A673 (cell line): ENCODE measurements at regions not wholly inside any gene's neighbourhood (a gene's known extent, or its start where the extent isn't known, plus 50 kb on each side); places are given as distances from the start of the nearest gene placed in this dataset.

Source experiments
- BruUV-seq: library from RNA; stranded (reverse); fragments of 400-500 nt; replicated peaks from 2 replicates; lab custom pipeline; 2021; lab: Mats Ljungman, UMichigan
- CTCF ChIA-PET: fragments of 300-600 bp; sonication (Branson Sonifier 250); formaldehyde crosslinking; loops from one replicate; lab custom pipeline; 2022; ENCODE audit warnings: antibody characterized with exemption; lab: Charles Lee
- POLR2A ChIA-PET: fragments of 300-600 bp; sonication (Branson Sonifier 250); formaldehyde crosslinking; loops from one replicate; lab custom pipeline; 2022; ENCODE audit warnings: antibody characterized with exemption; ENCODE audit not compliant: low non-redundant PET; lab: Charles Lee
- DNase-seq: peaks from one replicate; pipeline ENCODE4 v3.0.0-alpha.2; 2015; ENCODE audit warnings: low spot score
- H3K27ac ChIP-seq: fragments of 200-600 bp; sonication (generic); 2 replicates; pipeline ENCODE4 v1.5.1; 2016; ENCODE audit warnings: mixed run types, low read depth, mild to moderate bottlenecking, mixed read lengths, antibody characterized with exemption, low read length; ENCODE audit not compliant: poor library complexity, severe bottlenecking
- H3K27me3 ChIP-seq: fragments of 200-600 bp; sonication (generic); replicated peaks from 2 replicates; pipeline ENCODE4 v1.6.1; 2017; ENCODE audit warnings: mixed run types, low read depth, mild to moderate bottlenecking, mixed read lengths, antibody characterized with exemption, low read length; ENCODE audit not compliant: insufficient read depth, poor library complexity
- H3K36me3 ChIP-seq: fragments of 200-600 bp; sonication (generic); 2 replicates; pipeline ENCODE4 v1.6.1; 2016; ENCODE audit warnings: mixed run types, mild to moderate bottlenecking, mixed read lengths, antibody characterized with exemption, low read length; ENCODE audit not compliant: insufficient read depth, poor library complexity, severe bottlenecking
- H3K4me1 ChIP-seq: fragments of 200-600 bp; sonication (generic); 2 replicates; pipeline ENCODE4 v1.6.1; 2017; ENCODE audit warnings: mixed run types, mild to moderate bottlenecking, mixed read lengths, antibody characterized with exemption, low read length; ENCODE audit not compliant: insufficient read depth, poor library complexity, severe bottlenecking
- H3K4me3 ChIP-seq: fragments of 200-600 bp; sonication (generic); 2 replicates; pipeline ENCODE4 v1.5.1; 2016; ENCODE audit warnings: low read depth, mixed run types, mild to moderate bottlenecking, mixed read lengths, low read length; ENCODE audit not compliant: poor library complexity, severe bottlenecking
- H3K9me3 ChIP-seq: fragments of 200-600 bp; sonication (generic); 2 replicates; pipeline ENCODE4 v1.6.1; 2016; ENCODE audit warnings: mixed run types, low read depth, mild to moderate bottlenecking, mixed read lengths, antibody characterized with exemption, low read length; ENCODE audit not compliant: poor library complexity, severe bottlenecking
- CTCF ChIP-seq: fragments of 300-800, 200-600 bp; sonication (generic); conservative IDR thresholded peaks from 2 replicates; pipeline ENCODE4 v1.5.1; 2017; ENCODE audit warnings: low read depth, mild to moderate bottlenecking, antibody characterized with exemption, low read length, moderate library complexity, mixed read lengths
- EZH2 ChIP-seq: fragments of 200-600 bp; sonication (generic); IDR thresholded peaks from 2 replicates; pipeline ENCODE4 v1.6.1; 2017; ENCODE audit warnings: borderline replicate concordance, low read depth, mild to moderate bottlenecking, mixed read lengths, antibody characterized with exemption, low read length; ENCODE audit not compliant: poor library complexity, severe bottlenecking
- intact Hi-C: fragments of 100-400 bp; cut with micrococcal nuclease; formaldehyde crosslinking; loops from one replicate; pipeline ENCODE4 v1.10.0; 2022; ENCODE audit not compliant: unreplicated experiment

GRCh38 chr22:49301398-49302149 is 526.1 kb downstream of the BRD1 start:
- Histone ChIP-seq H3K36me3 (no peaks in the 10 kb centered on the region), H3K4me1 (peaks cover 9% of the 10 kb centered on the region), H3K9me3 (no peaks in the 10 kb centered on the region), H3K27ac (no peak overlapping the region), H3K4me3 (no peak overlapping the region), H3K27me3 (no peaks in the 10 kb centered on the region)
- TF ChIP-seq EZH2 (no peak), CTCF (no peak)
- POLR2A ChIA-PET, result no interaction called here
- CTCF ChIA-PET, result interaction anchor here (0.9 kb wide), 1 partner anchor 331 kb away, joined by 3 read pairs; no protein-coding TSS in a partner anchor
- BruUV-seq, result no TSS peak
- intact Hi-C loops, result loop anchor here (10.0 kb wide), 1 partner anchor 357 kb away; no protein-coding TSS in a partner anchor
- no peak for DNase-seq

GRCh38 chr22:49300951-49301397 is 526.7 kb downstream of the BRD1 start:
- Histone ChIP-seq H3K27ac (no peak overlapping the region), H3K27me3 (no peaks in the 10 kb centered on the region), H3K36me3 (no peaks in the 10 kb centered on the region), H3K4me1 (peaks cover 9% of the 10 kb centered on the region), H3K9me3 (no peaks in the 10 kb centered on the region), H3K4me3 (no peak overlapping the region)
- TF ChIP-seq EZH2, result no peak
- TF ChIP-seq CTCF, result no peak
- POLR2A ChIA-PET, result no interaction called here
- CTCF ChIA-PET, result interaction anchor here (0.9 kb wide), 1 partner anchor 332 kb away, joined by 3 read pairs; no protein-coding TSS in a partner anchor
- DNase-seq, result no peak
- intact Hi-C loops, result loop anchor here (10.0 kb wide), 1 partner anchor 356 kb away; no protein-coding TSS in a partner anchor
- no TSS peak for BruUV-seq

GRCh38 chr22:49300241-49300640 is 527.4 kb downstream of the BRD1 start:
- intact Hi-C loops, result loop anchor here (10.0 kb wide), 1 partner anchor 355 kb away; no protein-coding TSS in a partner anchor
- H3K4me3 ChIP-seq, result no peak overlapping the region
- TF ChIP-seq EZH2 (no peak), CTCF (no peak)
- H3K36me3 ChIP-seq, result no peaks in the 10 kb centered on the region
- H3K4me1 ChIP-seq, result peaks cover 9% of the 10 kb centered on the region
- DNase-seq, result no peak
- no TSS peak for BruUV-seq
- POLR2A ChIA-PET, result no interaction called here
- H3K27me3 ChIP-seq, result no peaks in the 10 kb centered on the region
- no peak overlapping the region for H3K27ac ChIP-seq
- H3K9me3 ChIP-seq, result no peaks in the 10 kb centered on the region
- CTCF ChIA-PET, result no interaction called here
